ENCODE measurements at regions not wholly inside any gene's neighbourhood (a gene's known extent, or its start where the extent isn't known, plus 50 kb on each side); places are given as distances from the start of the nearest gene placed in this dataset.

DNA sequence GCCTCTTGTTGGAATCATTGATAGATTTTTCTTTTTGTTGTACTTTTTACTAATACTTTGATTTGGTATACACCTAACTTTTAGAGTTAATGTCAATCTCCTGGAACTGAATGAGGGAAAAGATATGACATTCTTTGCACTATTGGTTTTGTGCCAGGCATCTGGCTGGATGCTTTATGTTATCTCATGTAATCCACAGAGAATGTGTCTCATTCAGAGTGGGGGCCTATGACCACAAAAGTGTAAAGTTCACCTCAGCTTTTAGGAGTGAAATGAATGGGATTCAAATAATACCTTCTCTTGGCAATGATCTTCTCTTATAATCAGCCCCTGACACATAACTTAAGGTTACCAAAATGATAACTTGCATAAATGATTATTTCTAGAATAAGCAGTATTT is 329.1 kb upstream of the ROPN1 start:
- no peak for DNase-seq (ENCODE audit: low read depth)
- TF ChIP-seq, protein P1, sequence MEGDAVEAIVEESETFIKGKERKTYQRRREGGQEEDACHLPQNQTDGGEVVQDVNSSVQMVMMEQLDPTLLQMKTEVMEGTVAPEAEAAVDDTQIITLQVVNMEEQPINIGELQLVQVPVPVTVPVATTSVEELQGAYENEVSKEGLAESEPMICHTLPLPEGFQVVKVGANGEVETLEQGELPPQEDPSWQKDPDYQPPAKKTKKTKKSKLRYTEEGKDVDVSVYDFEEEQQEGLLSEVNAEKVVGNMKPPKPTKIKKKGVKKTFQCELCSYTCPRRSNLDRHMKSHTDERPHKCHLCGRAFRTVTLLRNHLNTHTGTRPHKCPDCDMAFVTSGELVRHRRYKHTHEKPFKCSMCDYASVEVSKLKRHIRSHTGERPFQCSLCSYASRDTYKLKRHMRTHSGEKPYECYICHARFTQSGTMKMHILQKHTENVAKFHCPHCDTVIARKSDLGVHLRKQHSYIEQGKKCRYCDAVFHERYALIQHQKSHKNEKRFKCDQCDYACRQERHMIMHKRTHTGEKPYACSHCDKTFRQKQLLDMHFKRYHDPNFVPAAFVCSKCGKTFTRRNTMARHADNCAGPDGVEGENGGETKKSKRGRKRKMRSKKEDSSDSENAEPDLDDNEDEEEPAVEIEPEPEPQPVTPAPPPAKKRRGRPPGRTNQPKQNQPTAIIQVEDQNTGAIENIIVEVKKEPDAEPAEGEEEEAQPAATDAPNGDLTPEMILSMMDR (IDR thresholded peaks at IDR 0.05; ENCODE audit: low read depth, low read length, missing control alignments): no peak
- H3K4me3 ChIP-seq (ENCODE audit: low read depth, low read length): no peak overlapping the region
- in situ Hi-C loops (cut with HindIII; ENCODE audit: low sequenced_read_pairs): no loop called here

DNA sequence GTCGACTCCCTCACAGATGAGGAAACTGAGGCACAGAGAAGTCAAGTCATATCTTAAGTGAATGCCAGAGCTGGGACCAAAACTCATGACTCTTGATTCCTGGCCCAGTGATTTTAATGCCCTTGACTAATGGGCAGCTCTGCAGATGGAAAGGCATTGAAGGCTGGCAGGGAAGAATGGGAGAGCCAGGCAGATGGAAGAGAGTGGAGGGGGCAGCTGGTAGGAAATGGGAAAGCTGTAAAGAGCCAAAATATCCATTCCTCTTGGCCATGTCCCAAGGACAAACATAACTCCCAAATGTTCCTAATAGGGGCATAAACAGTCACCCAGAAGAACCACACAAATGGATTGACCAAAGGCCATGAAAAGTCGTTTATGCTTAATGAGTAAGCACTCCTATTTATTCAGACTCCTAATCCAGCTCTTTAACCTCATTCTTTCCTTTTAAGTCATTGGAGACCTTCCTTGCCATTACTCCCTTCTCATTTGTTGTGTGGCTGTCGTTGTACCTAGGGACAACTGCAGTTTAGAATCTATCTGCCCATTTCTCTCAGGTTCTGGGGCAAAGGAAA is 330.5 kb upstream of the ROPN1 start:
- TF ChIP-seq, protein P1 (IDR thresholded peaks at IDR 0.05; ENCODE audit: low read depth, low read length, missing control alignments): no peak
- H3K4me3 ChIP-seq (ENCODE audit: low read depth, low read length): no peak overlapping the region
- in situ Hi-C loops (cut with HindIII; ENCODE audit: low sequenced_read_pairs): no loop called here
- DNase-seq (ENCODE audit: low read depth): no peak

DNA sequence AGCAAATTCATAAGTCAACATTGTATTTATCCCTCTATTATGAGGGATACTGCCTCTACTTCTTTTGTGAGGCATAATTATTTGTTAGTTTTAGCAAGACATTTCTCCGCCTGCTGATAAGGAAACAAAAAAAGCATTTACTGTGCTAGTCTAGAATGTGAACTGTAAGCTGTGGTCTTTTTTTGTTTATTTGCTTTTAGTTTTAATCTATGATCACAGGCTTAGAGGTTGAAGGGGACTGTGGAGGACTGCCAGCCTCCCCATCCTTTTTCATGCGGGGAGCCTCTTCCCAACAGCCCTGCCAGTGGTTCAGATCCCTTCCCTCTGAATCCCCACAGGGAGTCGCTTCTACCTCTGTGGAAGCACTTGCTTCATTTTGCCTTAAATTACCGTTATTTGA is 331.0 kb upstream of the ROPN1 start:
- DNase-seq (ENCODE audit: low read depth): no peak
- in situ Hi-C loops (cut with HindIII; ENCODE audit: low sequenced_read_pairs): no loop called here

DNA sequence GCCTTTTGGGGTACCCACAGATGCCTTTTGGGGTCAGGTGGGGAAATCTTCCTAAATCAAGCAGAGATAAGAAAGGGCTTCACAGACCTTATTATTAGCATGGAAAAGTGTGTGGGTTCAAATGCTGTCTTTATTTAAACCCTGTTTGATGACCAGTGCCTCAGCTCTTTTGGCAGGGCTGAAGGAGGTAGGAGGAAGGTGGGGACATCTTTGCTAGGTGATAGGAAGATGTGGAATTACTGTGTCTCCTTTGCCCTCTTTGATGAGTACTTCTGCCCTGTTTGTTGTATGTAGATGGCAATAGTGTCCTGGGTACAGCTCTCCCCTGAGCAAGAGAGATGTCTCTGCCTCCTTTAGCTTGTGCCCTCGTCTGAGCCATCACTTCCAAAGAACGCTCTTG is 333.3 kb upstream of the ROPN1 start:
- no peak for DNase-seq (ENCODE audit: low read depth)
- no peak overlapping the region for H3K4me3 ChIP-seq (ENCODE audit: low read depth, low read length)
- in situ Hi-C loops (cut with HindIII; ENCODE audit: low sequenced_read_pairs): no loop called here
- TF ChIP-seq, protein P1 (IDR thresholded peaks at IDR 0.05; ENCODE audit: low read depth, low read length, missing control alignments): no peak

More for the DNA sequence above, 331.0 kb upstream of the ROPN1 start:
- TF ChIP-seq, protein P1 (IDR thresholded peaks at IDR 0.05; ENCODE audit: low read depth, low read length, missing control alignments): no peak
- no peak overlapping the region for H3K4me3 ChIP-seq (ENCODE audit: low read depth, low read length)

DNA sequence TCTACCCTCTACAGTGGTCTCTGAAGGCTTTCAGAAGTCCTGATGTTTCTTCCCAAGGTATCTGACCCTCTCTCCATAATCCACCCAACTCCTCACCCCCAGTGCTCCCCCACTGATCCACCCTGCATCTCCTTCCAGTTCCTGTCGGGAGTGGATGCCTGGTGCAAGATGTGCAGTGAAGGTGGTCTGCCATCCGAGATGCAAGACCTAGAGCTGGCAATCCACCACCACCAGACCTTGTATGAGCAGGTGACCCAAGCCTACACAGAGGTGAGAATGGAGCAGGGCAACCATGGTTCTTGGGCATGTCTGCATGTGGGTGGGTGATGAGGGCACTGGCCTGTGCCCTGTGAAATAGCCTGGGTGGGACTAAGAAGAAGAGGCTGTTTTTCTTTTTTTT is 337.8 kb upstream of the ROPN1 start:
- in situ Hi-C loops (cut with HindIII; ENCODE audit: low sequenced_read_pairs): no loop called here
- no peak for DNase-seq (ENCODE audit: low read depth)
- TF ChIP-seq, protein P1 (IDR thresholded peaks at IDR 0.05; ENCODE audit: low read depth, low read length, missing control alignments): no peak
- no peak overlapping the region for H3K4me3 ChIP-seq (ENCODE audit: low read depth, low read length)

DNA sequence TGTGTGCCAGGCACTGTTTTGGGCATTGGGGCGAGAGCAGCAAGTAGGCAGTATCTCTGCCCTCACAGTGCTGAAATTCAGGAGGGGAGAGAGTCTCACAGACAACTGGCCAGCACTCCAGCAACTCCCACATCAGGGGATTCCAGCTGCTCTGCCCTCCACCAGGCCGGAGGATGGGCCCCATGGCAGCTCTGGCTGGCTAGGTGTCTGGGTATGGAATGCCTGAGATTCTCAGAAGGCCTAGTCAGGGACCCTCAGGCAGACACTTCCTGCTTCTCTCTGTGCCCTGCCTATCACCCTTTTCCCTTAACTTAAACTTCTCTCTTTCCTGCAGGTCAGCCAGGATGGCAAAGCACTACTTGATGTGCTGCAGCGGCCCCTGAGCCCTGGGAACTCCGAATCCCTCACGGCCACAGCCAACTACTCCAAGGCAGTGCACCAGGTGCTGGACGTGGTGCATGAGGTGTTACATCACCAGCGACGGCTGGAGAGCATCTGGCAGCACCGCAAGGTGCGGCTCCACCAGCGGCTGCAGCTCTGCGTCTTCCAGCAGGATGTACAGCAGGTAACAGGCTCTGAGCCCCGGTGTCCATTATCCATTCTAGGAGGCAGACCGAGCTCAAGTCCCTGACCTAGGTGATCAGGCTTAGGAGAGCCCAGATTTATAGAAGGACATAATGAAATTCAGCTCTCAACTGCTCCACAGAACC is 342.2 kb upstream of the ROPN1 start:
- in situ Hi-C loops (cut with HindIII; ENCODE audit: low sequenced_read_pairs): no loop called here

More for the DNA sequence above, 342.2 kb upstream of the ROPN1 start:
- no peak overlapping the region for H3K4me3 ChIP-seq (ENCODE audit: low read depth, low read length)
- no peak for DNase-seq (ENCODE audit: low read depth)
- TF ChIP-seq, protein P1 (IDR thresholded peaks at IDR 0.05; ENCODE audit: low read depth, low read length, missing control alignments): no peak
